Activated CD8-positive, alpha-beta memory T cell treated with anti-CD3 and anti-CD28 coated beads, Interleukin-2, amount 10 ng/mL, durations not matched to agents 7 days and 5 days (primary cell): ENCODE measurements at regions not wholly inside any gene's neighbourhood (a gene's known extent, or its start where the extent isn't known, plus 50 kb on each side); places are given as distances from the start of the nearest gene placed in this dataset.

ENCODE experiments used
- ATAC-seq: fragments of 150-1000 bp; cut with Tn5 transposase; one replicate; pipeline ENCODE4 v1.10.0; 2021; ENCODE audit warnings: moderate library complexity
- CTCF ChIA-PET: fragments of 350-600 bp; sonication (Branson Sonifier 250); formaldehyde crosslinking; loops from one replicate; lab custom pipeline; 2021; ENCODE audit warnings: antibody characterized with exemption; lab: Charles Lee
- DNase-seq: peaks from one replicate; pipeline ENCODE4 v3.0.0-alpha.2; 2020
- H3K27ac Mint-ChIP-seq: one replicate; pipeline ENCODE4 v1.8.0; 2021; ENCODE audit warnings: mild to moderate bottlenecking, mixed read lengths
- H3K27me3 Mint-ChIP-seq: one replicate; pipeline ENCODE4 v1.8.0; 2021; ENCODE audit warnings: mixed read lengths
- H3K36me3 Mint-ChIP-seq: one replicate; pipeline ENCODE4 v1.8.0; 2021; ENCODE audit warnings: mild to moderate bottlenecking, mixed read lengths
- H3K4me1 Mint-ChIP-seq: one replicate; pipeline ENCODE4 v1.8.0; 2021; ENCODE audit warnings: mixed read lengths
- H3K4me3 Mint-ChIP-seq: one replicate; pipeline ENCODE4 v1.8.0; 2021; ENCODE audit warnings: mild to moderate bottlenecking, moderate library complexity, mixed read lengths
- H3K9me3 Mint-ChIP-seq: one replicate; pipeline ENCODE4 v1.8.0; 2022; ENCODE audit warnings: low read depth, mixed read lengths

- CTCF ChIA-PET = no interaction called here
- ATAC-seq (no peak), DNase-seq (no peak)
- Mint-ChIP-seq H3K4me1 (no peaks in the 10 kb centered on the region), H3K9me3 (no peaks in the 10 kb centered on the region), H3K36me3 (no peaks in the 10 kb centered on the region), H3K4me3 (no peak overlapping the region), H3K27me3 (peaks cover 22% of the 10 kb centered on the region), H3K27ac (no peak overlapping the region)
Measured at GRCh38 chr18:25962919-25963318, 127.5 kb downstream of the SS18 start.

GRCh38 chr18:25962176-25962575 lies 128.2 kb downstream of the SS18 start:
- H3K27ac Mint-ChIP-seq = no peak overlapping the region
- no peaks in the 10 kb centered on the region for H3K36me3 Mint-ChIP-seq
- H3K27me3 Mint-ChIP-seq = peaks cover 22% of the 10 kb centered on the region
- H3K9me3 Mint-ChIP-seq = no peaks in the 10 kb centered on the region
- ATAC-seq (no peak), DNase-seq (no peak)
- no peak overlapping the region for H3K4me3 Mint-ChIP-seq
- CTCF ChIA-PET = no interaction called here
- no peaks in the 10 kb centered on the region for H3K4me1 Mint-ChIP-seq

- ATAC-seq = no peak
- CTCF ChIA-PET = no interaction called here
- Mint-ChIP-seq H3K27me3 (no peaks in the 10 kb centered on the region), H3K4me1 (peaks cover 13% of the 10 kb centered on the region), H3K9me3 (no peaks in the 10 kb centered on the region), H3K4me3 (no peak overlapping the region), H3K36me3 (no peaks in the 10 kb centered on the region), H3K27ac (no peak overlapping the region)
- DNase-seq = no peak
Measured at GRCh38 chr18:25957017-25957416, 133.4 kb downstream of the SS18 start.

GRCh38 chr18:25953111-25953510 lies 137.3 kb downstream of the SS18 start:
- CTCF ChIA-PET = interaction anchor here (1.5 kb wide), 1 partner anchor 9 kb away, joined by 3 read pairs; no protein-coding TSS in a partner anchor
- Mint-ChIP-seq H3K4me3 (peak overlapping the region; percentile 72), H3K27ac (no peak overlapping the region), H3K4me1 (peaks cover 13% of the 10 kb centered on the region), H3K36me3 (no peaks in the 10 kb centered on the region), H3K27me3 (no peaks in the 10 kb centered on the region), H3K9me3 (no peaks in the 10 kb centered on the region)
- DNase-seq (no peak), ATAC-seq (no peak)

- DNase-seq = no peak
- no peak for ATAC-seq
- H3K4me3 Mint-ChIP-seq = no peak overlapping the region
- CTCF ChIA-PET = no interaction called here
- H3K9me3 Mint-ChIP-seq = no peaks in the 10 kb centered on the region
- H3K36me3 Mint-ChIP-seq = no peaks in the 10 kb centered on the region
- H3K27ac Mint-ChIP-seq = no peak overlapping the region
- peaks cover 13% of the 10 kb centered on the region for H3K4me1 Mint-ChIP-seq
- H3K27me3 Mint-ChIP-seq = peaks cover 2% of the 10 kb centered on the region
Measured at GRCh38 chr18:25950321-25950720, 140.1 kb downstream of the SS18 start.

GRCh38 chr18:25946540-25946939 lies 143.9 kb downstream of the SS18 start:
- H3K4me3 Mint-ChIP-seq = no peak overlapping the region
- H3K4me1 Mint-ChIP-seq = no peaks in the 10 kb centered on the region
- DNase-seq (no peak), ATAC-seq (no peak)
- H3K9me3 Mint-ChIP-seq = no peaks in the 10 kb centered on the region
- no peak overlapping the region for H3K27ac Mint-ChIP-seq
- peaks cover 2% of the 10 kb centered on the region for H3K27me3 Mint-ChIP-seq
- CTCF ChIA-PET = no interaction called here
- H3K36me3 Mint-ChIP-seq = no peaks in the 10 kb centered on the region

- H3K36me3 Mint-ChIP-seq = no peaks in the 10 kb centered on the region
- no peak for DNase-seq
- peaks cover 34% of the 10 kb centered on the region for H3K27me3 Mint-ChIP-seq
- no peak for ATAC-seq
- H3K27ac Mint-ChIP-seq = no peak overlapping the region
- no peaks in the 10 kb centered on the region for H3K9me3 Mint-ChIP-seq
- no peak overlapping the region for H3K4me3 Mint-ChIP-seq
- H3K4me1 Mint-ChIP-seq = no peaks in the 10 kb centered on the region
- CTCF ChIA-PET = interaction anchor here (1.3 kb wide), 1 partner anchor 19 kb away, joined by 3 read pairs; no protein-coding TSS in a partner anchor
Measured at GRCh38 chr18:25935356-25935755, 155.1 kb downstream of the SS18 start.

GRCh38 chr18:25931126-25931525 lies 159.3 kb downstream of the SS18 start:
- ATAC-seq (no peak), DNase-seq (no peak)
- H3K27ac Mint-ChIP-seq = no peak overlapping the region
- CTCF ChIA-PET = no interaction called here
- H3K9me3 Mint-ChIP-seq = no peaks in the 10 kb centered on the region
- H3K36me3 Mint-ChIP-seq = no peaks in the 10 kb centered on the region
- no peaks in the 10 kb centered on the region for H3K4me1 Mint-ChIP-seq
- peaks cover 26% of the 10 kb centered on the region for H3K27me3 Mint-ChIP-seq
- no peak overlapping the region for H3K4me3 Mint-ChIP-seq

GRCh38 chr18:25929787-25930186 lies 160.6 kb downstream of the SS18 start:
- CTCF ChIA-PET = no interaction called here
- Mint-ChIP-seq H3K27ac (no peak overlapping the region), H3K27me3 (peaks cover 25% of the 10 kb centered on the region), H3K4me3 (no peak overlapping the region), H3K36me3 (no peaks in the 10 kb centered on the region), H3K4me1 (no peaks in the 10 kb centered on the region), H3K9me3 (no peaks in the 10 kb centered on the region)
- DNase-seq (no peak), ATAC-seq (no peak)

GRCh38 chr18:25927830-25928229 lies 162.6 kb downstream of the SS18 start:
- no peaks in the 10 kb centered on the region for H3K9me3 Mint-ChIP-seq
- H3K27ac Mint-ChIP-seq = no peak overlapping the region
- CTCF ChIA-PET = no interaction called here
- ATAC-seq = no peak
- H3K27me3 Mint-ChIP-seq = peaks cover 21% of the 10 kb centered on the region
- H3K4me3 Mint-ChIP-seq = no peak overlapping the region
- DNase-seq = no peak
- H3K4me1 Mint-ChIP-seq = no peaks in the 10 kb centered on the region
- no peaks in the 10 kb centered on the region for H3K36me3 Mint-ChIP-seq

GRCh38 chr18:25923193-25923592 lies 167.2 kb downstream of the SS18 start:
- no peak overlapping the region for H3K27ac Mint-ChIP-seq
- peaks cover 3% of the 10 kb centered on the region for H3K4me1 Mint-ChIP-seq
- DNase-seq = no peak
- ATAC-seq = no peak
- H3K27me3 Mint-ChIP-seq = peaks cover 5% of the 10 kb centered on the region
- CTCF ChIA-PET = no interaction called here
- H3K36me3 Mint-ChIP-seq = no peaks in the 10 kb centered on the region
- H3K9me3 Mint-ChIP-seq = no peaks in the 10 kb centered on the region
- H3K4me3 Mint-ChIP-seq = no peak overlapping the region

- H3K36me3 Mint-ChIP-seq = no peaks in the 10 kb centered on the region
- H3K9me3 Mint-ChIP-seq = no peaks in the 10 kb centered on the region
- no peak overlapping the region for H3K4me3 Mint-ChIP-seq
- no peak overlapping the region for H3K27ac Mint-ChIP-seq
- peak; percentile 58 for ATAC-seq
- peak; percentile 64 for DNase-seq
- CTCF ChIA-PET = interaction anchor here (0.6 to 1.3 kb wide), 3 partner anchors 25 to 462 kb away, joined by 3 to 4 read pairs (median 3); no protein-coding TSS in a partner anchor
- peaks cover 3% of the 10 kb centered on the region for H3K4me1 Mint-ChIP-seq
- peaks cover 3% of the 10 kb centered on the region for H3K27me3 Mint-ChIP-seq
Measured at GRCh38 chr18:25921677-25922421, 168.6 kb downstream of the SS18 start.

- H3K27me3 Mint-ChIP-seq = peaks cover 3% of the 10 kb centered on the region
- H3K27ac Mint-ChIP-seq = no peak overlapping the region
- H3K4me1 Mint-ChIP-seq = no peaks in the 10 kb centered on the region
- ATAC-seq = no peak
- no peak for DNase-seq
- no peak overlapping the region for H3K4me3 Mint-ChIP-seq
- H3K36me3 Mint-ChIP-seq = no peaks in the 10 kb centered on the region
- CTCF ChIA-PET = interaction anchor here (1.0 to 1.5 kb wide), 2 partner anchors 19 kb away, joined by 3 read pairs; no protein-coding TSS in a partner anchor
- no peaks in the 10 kb centered on the region for H3K9me3 Mint-ChIP-seq
Measured at GRCh38 chr18:25915907-25916306, 174.5 kb downstream of the SS18 start.

- ATAC-seq (no peak), DNase-seq (no peak)
- H3K9me3 Mint-ChIP-seq = no peaks in the 10 kb centered on the region
- H3K36me3 Mint-ChIP-seq = no peaks in the 10 kb centered on the region
- H3K4me3 Mint-ChIP-seq = no peak overlapping the region
- CTCF ChIA-PET = no interaction called here
- H3K27ac Mint-ChIP-seq = no peak overlapping the region
- H3K27me3 Mint-ChIP-seq = peaks cover 8% of the 10 kb centered on the region
- H3K4me1 Mint-ChIP-seq = no peaks in the 10 kb centered on the region
Measured at GRCh38 chr18:25898965-25899364, 191.4 kb downstream of the SS18 start.
